H1 (cell line): ENCODE measurements at regions not wholly inside any gene's neighbourhood (a gene's known extent, or its start where the extent isn't known, plus 50 kb on each side); places are given as distances from the start of the nearest gene placed in this dataset.

Experiments used
- CTCF ChIA-PET: fragments of 300-600 bp; sonication (Branson Sonifier 250); formaldehyde crosslinking; loops from one replicate; lab custom pipeline; 2021; ENCODE audit not compliant: partially characterized antibody; lab: Charles Lee
- POLR2A ChIA-PET: fragments of 300-600 bp; sonication (Branson Sonifier 250); formaldehyde crosslinking; loops from one replicate; lab custom pipeline; 2021; ENCODE audit warnings: inconsistent platforms; ENCODE audit not compliant: partially characterized antibody; lab: Charles Lee
- DNase-seq, 2 experiments: peaks; one replicate each; pipeline versions ENCODE4 v3.0.0 to v3.0.0-alpha.2; 2010 to 2022; ENCODE audit warnings: low spot score in 2 of 2, low read depth in 1 of 2, mixed read lengths in 1 of 2
- FAIRE-seq: peaks from 2 replicates; lab custom pipeline; 2011; peaks lifted over from hg19 to GRCh38; lab: Jason Lieb, UNC
- H2AFZ ChIP-seq: 2 replicates; pipeline ENCODE4 v1.8.1; 2012; ENCODE audit warnings: low read length, inconsistent platforms
- H2AK5ac ChIP-seq: 2 replicates; pipeline ENCODE4 v1.6.1; 2013; ENCODE audit warnings: low read depth, low read length
- H2BK120ac ChIP-seq: replicated peaks from 2 replicates; pipeline ENCODE3; 2013; ENCODE audit warnings: low read depth, low read length, inconsistent platforms
- H2BK12ac ChIP-seq: 2 replicates; pipeline ENCODE4 v1.6.1; 2013; ENCODE audit warnings: low read depth, low read length
- H2BK15ac ChIP-seq: 2 replicates; pipeline ENCODE4 v1.6.1; 2013; ENCODE audit warnings: low read length
- H2BK20ac ChIP-seq: 2 replicates; pipeline ENCODE4 v1.6.1; 2013; ENCODE audit warnings: low read length
- H2BK5ac ChIP-seq: 2 replicates; pipeline ENCODE4 v1.6.1; 2013; ENCODE audit warnings: low read depth, low read length
- H3K14ac ChIP-seq: 2 replicates; pipeline ENCODE4 v1.6.1; 2013; ENCODE audit warnings: inconsistent platforms; ENCODE audit not compliant: insufficient read length
- H3K18ac ChIP-seq: 2 replicates; pipeline ENCODE4 v1.6.1; 2013; ENCODE audit warnings: low read length; ENCODE audit errors: extremely low read depth
- H3K23ac ChIP-seq: 2 replicates; pipeline ENCODE4 v1.6.1; 2013; ENCODE audit warnings: inconsistent platforms; ENCODE audit not compliant: insufficient read length
- H3K23me2 ChIP-seq: 2 replicates; pipeline ENCODE4 v1.6.1; 2013; ENCODE audit warnings: low read depth, low read length
- H3K27ac ChIP-seq: 2 replicates; pipeline ENCODE4 v1.6.1; 2011; ENCODE audit warnings: low read depth, low read length, inconsistent platforms
- H3K27me3 ChIP-seq, 4 experiments: replicated peaks in 1 of 4; 1 replicate in 1 of 4; 2 replicates in 3 of 4; pipeline versions ENCODE4 v1.6.1 to v1.8.1; 2011 to 2013; ENCODE audit warnings: low read length in 3 of 4, mild to moderate bottlenecking in 3 of 4, inconsistent platforms in 2 of 4, mixed read lengths in 2 of 4, moderate library complexity in 1 of 4; ENCODE audit not compliant: control insufficient read depth in 3 of 4, insufficient read depth in 3 of 4; ENCODE audit errors: extremely low read depth in 1 of 4
- H3K36me3 ChIP-seq, 4 experiments: 2 replicates each; pipeline versions ENCODE4 v1.6.1 to v1.8.1; 2011 to 2013; ENCODE audit warnings: mild to moderate bottlenecking in 4 of 4, low read length in 3 of 4, moderate library complexity in 2 of 4, control low read depth in 1 of 4, inconsistent platforms in 1 of 4; ENCODE audit not compliant: insufficient read depth in 4 of 4, control insufficient read depth in 2 of 4
- H3K4ac ChIP-seq: replicated peaks from 2 replicates; pipeline ENCODE3; 2013; ENCODE audit warnings: low read length, low read depth, mixed read lengths, inconsistent platforms; ENCODE audit not compliant: insufficient read length
- H3K4me1 ChIP-seq, 4 experiments: replicated peaks in 1 of 4; 1 replicate in 1 of 4; 2 replicates in 3 of 4; pipeline versions ENCODE4 v1.6.1 to v1.8.1; 2011 to 2013; ENCODE audit warnings: low read length in 3 of 4, inconsistent platforms in 2 of 4, mixed read lengths in 1 of 4; ENCODE audit not compliant: insufficient read depth in 4 of 4, control insufficient read depth in 3 of 4
- H3K4me2 ChIP-seq, 2 experiments: 2 replicates each; pipeline versions ENCODE4 v1.6.1 to v1.8.1; 2011 to 2013; ENCODE audit warnings: low read depth in 2 of 2, low read length in 2 of 2, control low read depth in 1 of 2, inconsistent platforms in 1 of 2, mild to moderate bottlenecking in 1 of 2; ENCODE audit not compliant: insufficient read depth in 1 of 2
- H3K4me3 ChIP-seq, 4 experiments: fragments of 200-600, 300-600 bp in 1 of 4; sonication (generic), shearing (Covaris generic), sonication (Bioruptor Twin) in 1 of 4; 2 replicates each; pipeline versions ENCODE4 v1.5.1 to v1.8.1; 2011 to 2016; ENCODE audit warnings: low read length in 4 of 4, low read depth in 3 of 4, control low read depth in 2 of 4, inconsistent platforms in 2 of 4, mild to moderate bottlenecking in 2 of 4, mixed read lengths in 1 of 4, moderate library complexity in 1 of 4; ENCODE audit not compliant: insufficient read depth in 2 of 4; ENCODE audit errors: extremely low read depth in 1 of 4
- H3K56ac ChIP-seq: replicated peaks from 2 replicates; pipeline ENCODE3; 2013; ENCODE audit warnings: low read depth, mild to moderate bottlenecking, mixed read lengths, low read length, inconsistent platforms; ENCODE audit not compliant: insufficient read length
- H3K79me1 ChIP-seq: 2 replicates; pipeline ENCODE4 v1.6.1; 2013; ENCODE audit warnings: low read depth, low read length, control low read depth
- H3K79me2 ChIP-seq, 2 experiments: 2 replicates each; pipeline versions ENCODE4 v1.6.1 to v1.8.1; 2012 to 2013; ENCODE audit warnings: low read length in 2 of 2, mild to moderate bottlenecking in 2 of 2, inconsistent platforms in 1 of 2; ENCODE audit not compliant: insufficient read depth in 2 of 2, control insufficient read depth in 1 of 2
- H3K9ac ChIP-seq, 4 experiments: replicated peaks in 1 of 4; 1 replicate in 1 of 4; 2 replicates in 3 of 4; pipeline versions ENCODE4 v1.6.1 to v1.8.1; 2011 to 2013; ENCODE audit warnings: low read depth in 3 of 4, low read length in 3 of 4, control low read depth in 2 of 4, mild to moderate bottlenecking in 2 of 4, moderate library complexity in 2 of 4, inconsistent platforms in 1 of 4; ENCODE audit errors: extremely low read depth in 1 of 4
- H3K9me3 ChIP-seq, 2 experiments: 2 replicates each; pipeline versions ENCODE4 v1.6.1 to v1.8.1; 2012 to 2013; ENCODE audit warnings: mild to moderate bottlenecking in 2 of 2, moderate library complexity in 2 of 2, control low read depth in 1 of 2, inconsistent platforms in 1 of 2, low read depth in 1 of 2, low read length in 1 of 2, mixed read lengths in 1 of 2; ENCODE audit not compliant: insufficient read depth in 2 of 2
- H4K20me1 ChIP-seq, 2 experiments: replicated peaks in 1 of 2; 2 replicates each; pipeline versions ENCODE3 to v1.8.1; 2011 to 2013; ENCODE audit warnings: inconsistent platforms in 2 of 2, low read length in 2 of 2, mild to moderate bottlenecking in 1 of 2; ENCODE audit not compliant: insufficient read depth in 2 of 2, control insufficient read depth in 1 of 2
- H4K5ac ChIP-seq: 2 replicates; pipeline ENCODE4 v1.6.1; 2013; ENCODE audit warnings: low read length, low read depth, mixed read lengths, inconsistent platforms; ENCODE audit not compliant: insufficient read length
- H4K8ac ChIP-seq: 2 replicates; pipeline ENCODE4 v1.8.0; 2013; ENCODE audit warnings: mild to moderate bottlenecking, moderate library complexity, low read length, inconsistent platforms; ENCODE audit not compliant: insufficient read depth; ENCODE audit errors: extremely low read depth
- H4K91ac ChIP-seq: replicated peaks from 2 replicates; pipeline ENCODE3; 2013; ENCODE audit warnings: low read length, mixed read lengths, inconsistent platforms; ENCODE audit not compliant: insufficient read length
- BCL11A ChIP-seq, 2 experiments: IDR thresholded peaks; one replicate each; pipeline ENCODE4 v1.6.1; 2011; ENCODE audit warnings: low read depth in 2 of 2, low read length in 2 of 2, mild to moderate bottlenecking in 2 of 2
- BRCA1 ChIP-seq: IDR thresholded peaks from 2 replicates; pipeline ENCODE4 v1.6.1; 2012; ENCODE audit warnings: low read depth, low read length, improper control_type of control experiment
- CBX8 ChIP-seq: fragments of 300-800, 300-1000 bp; sonication (generic); IDR thresholded peaks from 2 replicates; pipeline ENCODE4 v1.7.1; 2016; ENCODE audit warnings: low read depth, low read length, borderline replicate concordance
- CEBPB ChIP-seq: IDR thresholded peaks from 2 replicates; pipeline ENCODE4 v1.6.1; 2012; ENCODE audit warnings: low read depth, low read length
- CTBP2 ChIP-seq: IDR thresholded peaks from 2 replicates; pipeline ENCODE4 v1.7.0; 2011; ENCODE audit warnings: borderline replicate concordance, mild to moderate bottlenecking, moderate library complexity, mixed read lengths, low read length; ENCODE audit not compliant: insufficient read depth, insufficient read length
- EP300 ChIP-seq, 2 experiments: IDR thresholded peaks; 1 replicate in 1 of 2; 2 replicates in 1 of 2; pipeline ENCODE4 v1.6.1; 2011 to 2012; ENCODE audit warnings: low read depth in 2 of 2, low read length in 2 of 2, mild to moderate bottlenecking in 2 of 2, borderline replicate concordance in 1 of 2, inconsistent platforms in 1 of 2, moderate library complexity in 1 of 2
- JUND ChIP-seq: IDR thresholded peaks from 2 replicates; pipeline ENCODE4 v1.6.1; 2011; ENCODE audit warnings: mild to moderate bottlenecking, improper control_type of control experiment, low read length
- KDM4A ChIP-seq: IDR thresholded peaks from one replicate; pipeline ENCODE4 v1.7.1; 2012; ENCODE audit warnings: low read depth, mild to moderate bottlenecking, moderate library complexity, low read length, inconsistent platforms; ENCODE audit not compliant: severe bottlenecking
- MAFK ChIP-seq: IDR thresholded peaks from 2 replicates; pipeline ENCODE4 v1.6.1; 2012; ENCODE audit warnings: low read depth, mild to moderate bottlenecking, improper control_type of control experiment, low read length
- MAX ChIP-seq: IDR thresholded peaks from 2 replicates; pipeline ENCODE4 v1.6.1; 2012; ENCODE audit warnings: inconsistent platforms
- NRF1 ChIP-seq: IDR thresholded peaks from 2 replicates; pipeline ENCODE4 v1.6.1; 2011; ENCODE audit warnings: mild to moderate bottlenecking, low read depth, low read length, improper control_type of control experiment
- POLR2AphosphoS5 ChIP-seq: IDR thresholded peaks from 2 replicates; pipeline ENCODE4 v1.6.1; 2011; ENCODE audit warnings: low read depth, low read length
- RNF2 ChIP-seq: fragments of 200-900, 300-1000 bp; sonication (generic); IDR thresholded peaks from 2 replicates; pipeline ENCODE4 v1.7.1; 2016; ENCODE audit warnings: borderline replicate concordance, low read depth, mild to moderate bottlenecking, antibody characterized with exemption, low read length; ENCODE audit not compliant: poor library complexity, severe bottlenecking; ENCODE audit errors: missing control alignments
- SP4 ChIP-seq: IDR thresholded peaks from 2 replicates; pipeline ENCODE4 v1.6.1; 2012; ENCODE audit warnings: low read length, inconsistent platforms
- YY1 ChIP-seq: IDR thresholded peaks from 2 replicates; pipeline ENCODE4 v1.6.1; 2011; ENCODE audit warnings: low read depth, mild to moderate bottlenecking, low read length
- WGBS, 2 experiments: shearing (Covaris generic) in 1 of 2; methylation state at CpG; one replicate each; pipeline versions ENCODE4 v1.1.6 to v1.1.7; 2013 to 2015; ENCODE audit warnings: low lambda C conversion rate in 2 of 2, mixed read lengths in 2 of 2, inconsistent platforms in 1 of 2, low coverage in 1 of 2, missing lambda C conversion rate in 1 of 2; ENCODE audit not compliant: insufficient replicate concordance in 2 of 2, insufficient coverage in 1 of 2, insufficient read length in 1 of 2; ENCODE audit errors: extremely low coverage in 1 of 2, missing lambda C conversion rate in 1 of 2; 5-methylcytosine and 5-hydroxymethylcytosine counted together

GRCh38 chr10:1938317-1938716 is 201.0 kb upstream of the ADARB2 start:
- no peaks in the 10 kb centered on the region for H4K20me1 ChIP-seq
- no peak overlapping the region for H4K91ac ChIP-seq
- H2AK5ac ChIP-seq: no peak overlapping the region
- ChIA-PET POLR2A (no interaction called here), CTCF (no interaction called here)
- no peak overlapping the region for H3K23ac ChIP-seq
- no peaks in the 10 kb centered on the region for H3K4me1 ChIP-seq
- no peaks in the 10 kb centered on the region for H3K79me2 ChIP-seq
- H2BK20ac ChIP-seq: no peak overlapping the region
- H3K27me3 ChIP-seq: no peaks in the 10 kb centered on the region
- H2AFZ ChIP-seq: no peak overlapping the region
- no peak overlapping the region for H3K4ac ChIP-seq
- no peak overlapping the region for H3K56ac ChIP-seq
- no peaks in the 10 kb centered on the region for H3K9me3 ChIP-seq
- no peak overlapping the region for H2BK120ac ChIP-seq
- no peak overlapping the region for H3K27ac ChIP-seq
- no peaks in the 10 kb centered on the region for H3K79me1 ChIP-seq
- H3K36me3 ChIP-seq: no peaks in the 10 kb centered on the region
- DNase-seq (no peak), FAIRE-seq (no peak)
- no peak overlapping the region for H3K4me3 ChIP-seq
- H3K14ac ChIP-seq: no peak overlapping the region
- no peaks in the 10 kb centered on the region for H3K23me2 ChIP-seq
- H3K4me2 ChIP-seq: no peak overlapping the region
- WGBS, 2 experiments: 95% methylated on average over 7 of the region's 7 CpGs; no CpG with 5 or more reads in 1 of the 2 experiments
- H2BK12ac ChIP-seq: no peak overlapping the region
- no peak overlapping the region for H3K9ac ChIP-seq
- H4K5ac ChIP-seq: no peak overlapping the region
- no peak overlapping the region for H2BK5ac ChIP-seq
- H3K18ac ChIP-seq: no peak overlapping the region
- H4K8ac ChIP-seq: no peak overlapping the region
- H2BK15ac ChIP-seq: no peak overlapping the region
- TF ChIP-seq MAX (no peak), YY1 (no peak), JUND (no peak), CTBP2 (no peak), CEBPB (no peak), EP300 (IDR thresholded peaks at IDR 0.05; ENCODE audit: borderline replicate concordance in 1 of 2, low read depth in 2 of 2, low read length in 2 of 2) (no peak), SP4 (no peak), CBX8 (no peak), BRCA1 (no peak), MAFK (no peak), POLR2AphosphoS5 (no peak), KDM4A (no peak), NRF1 (no peak), RNF2 (no peak), BCL11A (IDR thresholded peaks at IDR 0.05; ENCODE audit: low read depth in 2 of 2, low read length in 2 of 2) (no peak)
